ENCODE measurements at regions not wholly inside any gene's neighbourhood (a gene's known extent, or its start where the extent isn't known, plus 50 kb on each side); places are given as distances from the start of the nearest gene placed in this dataset.

DNA sequence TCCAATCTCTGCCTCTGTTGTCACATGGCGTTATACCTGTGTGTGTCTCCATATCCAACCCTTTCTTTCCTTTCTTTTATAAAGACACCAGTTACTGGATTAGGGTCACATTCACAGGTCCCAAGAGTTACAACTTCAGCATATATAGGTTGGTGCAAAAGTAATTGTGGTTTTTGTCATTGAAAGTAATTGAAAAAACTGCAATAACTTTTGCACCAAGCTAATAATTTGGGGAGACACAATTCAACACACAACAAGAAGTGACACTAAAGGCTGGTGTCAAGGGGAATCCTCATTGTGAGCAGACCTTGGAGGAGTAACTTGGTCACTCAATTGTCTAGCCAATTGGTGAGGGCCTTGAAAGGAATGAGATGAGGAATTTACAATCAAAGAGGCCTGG is 1366.1 kb downstream of the PCDH9 start:
- no peak for TF ChIP-seq HDGF (IDR thresholded peaks at IDR 0.05; ENCODE audit: borderline replicate concordance)
- TF ChIP-seq ELF4 (IDR thresholded peaks at IDR 0.05) = peak; percentile 91
- TF ChIP-seq LEF1 (IDR thresholded peaks at IDR 0.05; ENCODE audit: borderline replicate concordance) = no peak
- no peak for TF ChIP-seq SUZ12 (IDR thresholded peaks at IDR 0.05)
- TF ChIP-seq NFRKB (IDR thresholded peaks at IDR 0.05) = no peak
- no peak for TF ChIP-seq FOXA1 (IDR thresholded peaks at IDR 0.05)
- no peak for TF ChIP-seq FOXM1 (IDR thresholded peaks at IDR 0.05; ENCODE audit: borderline replicate concordance)
- TF ChIP-seq FOXK2 (IDR thresholded peaks at IDR 0.05) = no peak

Measured in HEK293T (cell line).